Activated CD4-positive, CD25-positive, alpha-beta regulatory T cell treated with anti-CD3 and anti-CD28 coated beads, Interleukin-2, amount 50 U/mL, for 72 hours (primary cell): ENCODE measurements at regions not wholly inside any gene's neighbourhood (a gene's known extent, or its start where the extent isn't known, plus 50 kb on each side); places are given as distances from the start of the nearest gene placed in this dataset.
"Not testable (repeated sequence)": the region's sequence is repeated elsewhere in the genome, so short reads cannot be mapped to it uniquely, and the experiment has no call there.

Experiments
- DNase-seq: peaks from one replicate; pipeline ENCODE4 v3.0.0; 2021

GRCh38 chr16:51231702-51232101 lies 80.6 kb upstream of the SALL1 start:
- DNase-seq, result no peak

- DNase-seq, result not testable (repeated sequence)
Measured at GRCh38 chr16:51230035-51230434, 79.0 kb upstream of the SALL1 start.

- DNase-seq, result no peak
Measured at GRCh38 chr16:51228097-51228659, 77.1 kb upstream of the SALL1 start.

DNA sequence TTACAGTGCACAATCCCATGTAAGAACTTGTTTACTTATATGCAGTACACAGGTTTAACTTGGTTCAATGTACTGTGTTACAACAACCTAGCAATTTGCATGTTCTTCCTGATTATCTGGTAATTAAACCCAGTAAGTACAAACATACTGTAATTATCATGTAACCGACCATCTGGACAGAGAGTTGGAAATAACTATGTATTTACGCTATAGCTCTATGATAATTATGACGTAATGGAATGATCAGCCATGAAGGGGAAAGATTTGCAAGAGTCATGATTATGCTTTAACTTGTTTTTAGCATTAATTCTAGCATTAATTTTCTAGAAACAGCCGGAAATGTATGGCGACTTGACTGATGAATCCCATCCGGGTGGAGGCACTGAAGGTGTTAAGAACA lies 74.8 kb upstream of the SALL1 start:
- DNase-seq, result no peak

DNA sequence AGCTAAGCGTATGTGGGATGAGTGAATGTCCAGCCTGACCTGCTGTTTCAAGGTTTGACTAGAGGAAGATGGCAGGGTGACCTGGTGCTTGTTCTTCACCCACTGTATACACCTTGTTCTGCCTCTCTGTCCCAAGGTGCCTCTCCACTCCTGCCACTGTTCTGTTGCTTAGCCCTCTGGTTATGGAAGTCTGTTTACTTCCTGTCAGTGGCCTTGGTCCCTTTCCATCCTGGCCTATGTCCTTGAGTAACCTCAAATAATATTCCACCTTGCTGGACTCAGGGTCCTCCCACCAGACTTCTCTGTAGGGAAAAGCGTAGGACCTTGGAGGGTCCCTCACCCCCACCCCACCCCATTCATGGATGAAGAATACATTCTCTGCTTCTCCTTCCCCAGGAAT lies 73.2 kb upstream of the SALL1 start:
- no peak for DNase-seq

GRCh38 chr16:51222016-51222415 lies 70.9 kb upstream of the SALL1 start:
- DNase-seq, result no peak

DNA sequence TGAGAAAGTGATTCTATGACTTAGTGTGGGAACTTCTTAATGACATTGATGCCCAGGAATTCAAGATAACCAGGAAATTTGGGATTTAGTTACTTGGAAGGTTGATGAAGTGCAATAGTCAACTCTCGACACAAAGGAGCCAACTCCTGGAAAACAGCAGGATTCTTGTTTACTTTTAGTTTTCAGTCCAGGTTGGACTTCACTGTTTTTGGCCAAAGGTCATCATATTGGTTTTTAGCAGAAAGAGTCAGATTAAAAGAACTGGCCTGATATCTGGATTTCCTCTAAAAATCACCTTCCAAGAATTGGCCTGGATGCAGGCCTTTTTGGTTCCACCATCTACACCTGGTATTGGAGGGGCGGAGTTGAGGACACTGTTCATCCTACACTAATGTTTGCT lies 60.1 kb upstream of the SALL1 start:
- no peak for DNase-seq

GRCh38 chr16:51210087-51210486 lies 59.0 kb upstream of the SALL1 start:
- DNase-seq, result no peak

- DNase-seq, result no peak
Measured at GRCh38 chr16:51201604-51202003, 50.5 kb upstream of the SALL1 start.
